HTR-8/SVneo (cell line): ENCODE measurements at regions not wholly inside any gene's neighbourhood (a gene's known extent, or its start where the extent isn't known, plus 50 kb on each side); places are given as distances from the start of the nearest gene placed in this dataset.

Experiments used
- DNase-seq: peaks from one replicate; pipeline ENCODE4 v3.0.0; 2011; ENCODE audit warnings: low spot score, mixed read lengths; ENCODE audit not compliant: insufficient read length
- FAIRE-seq: peaks from 2 replicates; lab custom pipeline; 2011; peaks lifted over from hg19 to GRCh38; lab: Jason Lieb, UNC

DNA sequence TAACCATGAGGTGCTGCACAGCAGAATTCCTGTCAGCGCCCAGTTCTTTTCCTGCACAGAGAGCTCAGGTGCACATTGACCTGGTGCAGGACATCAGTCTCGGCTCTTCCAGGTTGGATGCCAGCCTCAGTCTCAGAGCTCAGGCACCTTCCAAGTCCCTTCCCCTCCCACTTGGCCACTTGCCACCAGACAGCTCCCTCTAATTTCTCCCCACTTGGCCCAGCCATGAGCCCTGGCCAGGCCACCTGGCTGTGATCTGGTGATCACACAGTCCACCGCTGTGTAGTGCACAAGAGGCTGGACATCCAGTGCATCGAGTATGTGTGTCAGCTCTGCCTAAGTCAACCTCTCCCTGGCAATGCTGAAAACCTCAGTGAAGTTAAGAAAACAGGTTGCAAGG lies 336.6 kb upstream of the MYT1L start:
- DNase-seq (no peak), FAIRE-seq (no peak)

DNA sequence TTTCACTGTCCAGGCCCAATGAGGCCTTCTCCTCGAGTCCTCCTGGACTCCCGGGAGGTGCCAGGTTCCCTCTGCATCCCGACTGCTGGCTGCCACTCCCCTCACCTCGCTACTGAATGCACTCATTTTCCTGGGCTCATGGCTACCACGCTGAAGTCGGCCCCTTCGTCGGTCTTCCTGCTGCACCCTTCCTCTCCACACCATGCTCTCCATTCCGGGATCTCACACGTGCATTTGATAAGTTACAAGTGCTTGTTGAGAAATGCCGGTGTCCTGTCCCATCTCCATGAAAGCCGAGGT lies 334.7 kb upstream of the MYT1L start:
- FAIRE-seq (no peak), DNase-seq (no peak)

DNA sequence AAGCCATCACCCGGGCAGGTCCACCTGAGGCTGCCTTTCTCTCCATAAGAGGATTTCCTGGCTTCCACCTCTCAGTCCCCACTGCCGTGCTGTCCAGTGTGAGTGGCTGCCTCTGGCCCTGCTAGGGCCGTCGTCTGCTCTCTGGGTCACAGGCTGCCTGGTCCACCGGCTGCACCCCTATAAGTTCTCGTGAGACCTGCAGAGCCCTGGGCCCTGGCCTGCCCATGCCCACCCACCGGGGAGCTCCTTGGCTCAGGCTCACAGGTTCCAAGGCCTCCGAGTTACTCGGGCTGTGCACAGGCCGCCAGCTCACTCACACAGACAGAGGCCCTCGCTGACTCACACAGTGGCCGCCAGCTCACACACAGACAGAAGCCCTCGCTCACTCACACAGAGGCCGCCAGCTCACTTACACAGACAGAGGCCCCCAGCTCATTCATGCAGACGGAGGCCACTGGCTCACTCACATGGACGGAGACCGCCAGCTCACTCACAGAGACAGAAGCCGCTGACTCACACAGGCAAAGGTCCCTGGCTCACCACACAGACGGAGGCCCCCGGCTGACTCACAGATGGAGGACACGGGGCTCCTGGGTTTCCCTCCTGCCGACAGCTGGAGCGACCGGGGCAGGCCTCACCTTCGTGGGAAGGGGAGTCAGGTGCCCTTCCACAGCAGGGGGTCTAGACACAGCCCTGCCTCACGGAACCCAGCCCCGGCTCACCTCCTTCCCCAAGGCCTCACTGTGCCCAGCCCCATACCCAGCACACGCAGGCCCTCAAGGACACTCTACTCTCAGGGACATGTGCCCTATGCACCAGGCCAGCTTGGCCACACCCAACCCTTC lies 334.1 kb upstream of the MYT1L start:
- DNase-seq (peak; percentile 45), FAIRE-seq (no peak)

DNA sequence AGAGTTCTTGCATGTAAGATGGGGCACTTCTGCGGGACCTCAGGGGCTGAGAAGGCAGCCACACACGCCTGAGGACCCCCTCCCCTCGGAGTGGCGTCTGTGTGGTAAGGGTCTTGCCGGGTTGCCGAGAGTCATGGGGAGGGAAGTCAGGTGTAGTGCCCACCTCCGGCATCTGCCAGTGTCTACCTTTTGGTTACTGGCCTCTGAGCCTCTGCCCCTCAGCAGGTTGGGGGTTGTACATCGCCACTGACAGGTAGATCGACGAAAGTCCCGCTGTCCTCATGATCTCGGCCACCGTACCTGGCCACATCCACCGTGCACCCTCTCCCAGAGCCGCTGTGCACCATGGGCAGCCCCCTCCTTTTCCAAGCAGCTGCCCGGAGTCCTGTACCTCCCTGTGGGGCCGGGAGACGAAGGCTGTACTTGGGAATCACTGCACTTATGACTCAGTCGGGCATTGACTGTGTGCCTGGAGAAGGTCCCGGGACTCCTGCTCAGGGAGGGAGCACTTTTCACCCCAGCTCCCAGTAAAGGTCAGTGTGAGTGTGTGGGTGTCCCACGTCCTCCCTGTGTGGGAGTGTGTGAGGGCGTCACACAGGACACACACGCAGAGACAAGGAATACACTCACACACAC lies 332.4 kb upstream of the MYT1L start:
- no peak for DNase-seq

DNA sequence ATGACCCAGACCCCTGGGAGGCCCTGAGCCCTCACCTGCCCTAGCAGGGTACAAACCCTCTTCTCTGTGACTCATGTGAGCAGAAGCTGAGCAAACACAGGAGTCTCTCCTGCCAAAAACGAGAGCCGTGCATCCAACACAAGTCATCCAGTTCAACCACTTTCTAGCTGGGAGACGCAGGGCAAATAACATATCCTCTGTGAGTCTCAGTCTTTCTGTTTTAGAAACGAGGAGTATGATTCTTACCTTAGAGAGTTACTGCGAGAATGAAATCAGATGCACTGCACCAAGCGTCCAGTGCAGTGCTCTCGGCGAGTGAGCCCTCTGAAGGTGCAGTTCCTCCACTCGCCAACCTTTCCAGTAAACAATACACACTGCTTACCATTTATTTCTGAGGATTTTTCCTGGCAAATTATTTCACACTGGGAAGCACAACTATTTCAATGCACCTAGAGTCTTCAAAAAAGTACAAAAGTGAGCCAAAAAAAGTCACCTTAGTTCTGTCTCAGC lies 331.8 kb upstream of the MYT1L start:
- peak; percentile 9 for FAIRE-seq
- DNase-seq = no peak

More for the DNA sequence above, 332.4 kb upstream of the MYT1L start:
- FAIRE-seq = no peak

DNA sequence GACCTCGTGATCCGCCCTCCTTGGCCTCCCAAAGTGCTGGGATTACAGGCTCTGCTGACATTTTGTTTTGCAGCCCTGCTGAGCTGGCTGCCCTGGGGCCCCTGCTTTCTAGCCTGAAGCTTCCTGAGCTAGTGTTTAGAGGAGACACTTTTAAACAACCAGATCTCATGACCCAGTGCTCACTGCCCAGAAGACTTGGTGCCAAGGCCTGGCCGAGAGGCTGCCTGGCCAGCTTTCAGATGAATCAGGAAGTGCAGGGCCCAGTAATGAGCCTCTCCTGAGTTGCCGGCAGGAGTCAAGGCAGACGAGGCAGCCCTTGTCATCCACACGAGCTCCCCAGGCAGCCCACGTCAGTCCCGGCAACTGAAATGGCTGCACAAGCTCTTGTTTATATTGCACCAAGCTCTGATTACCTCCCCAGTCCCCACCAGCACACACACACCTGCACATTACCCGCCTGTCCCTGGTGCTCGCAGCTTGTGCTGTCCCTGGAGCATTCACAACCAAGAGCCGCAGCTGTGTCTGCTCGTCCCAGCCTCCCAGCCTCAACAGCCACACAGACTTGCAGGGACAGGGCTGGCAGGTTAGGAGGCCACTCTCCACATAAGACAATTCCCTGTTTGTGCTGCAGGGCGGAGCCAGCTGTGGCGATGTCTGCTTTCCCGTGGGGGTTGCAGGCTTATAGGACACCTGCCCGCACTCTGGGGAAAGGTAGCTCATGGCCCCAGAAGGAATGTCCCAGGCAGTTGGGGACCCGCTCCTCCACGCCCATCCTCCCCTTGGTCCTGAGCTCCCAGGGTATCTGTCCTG lies 331.2 kb upstream of the MYT1L start:
- FAIRE-seq = no peak

DNA sequence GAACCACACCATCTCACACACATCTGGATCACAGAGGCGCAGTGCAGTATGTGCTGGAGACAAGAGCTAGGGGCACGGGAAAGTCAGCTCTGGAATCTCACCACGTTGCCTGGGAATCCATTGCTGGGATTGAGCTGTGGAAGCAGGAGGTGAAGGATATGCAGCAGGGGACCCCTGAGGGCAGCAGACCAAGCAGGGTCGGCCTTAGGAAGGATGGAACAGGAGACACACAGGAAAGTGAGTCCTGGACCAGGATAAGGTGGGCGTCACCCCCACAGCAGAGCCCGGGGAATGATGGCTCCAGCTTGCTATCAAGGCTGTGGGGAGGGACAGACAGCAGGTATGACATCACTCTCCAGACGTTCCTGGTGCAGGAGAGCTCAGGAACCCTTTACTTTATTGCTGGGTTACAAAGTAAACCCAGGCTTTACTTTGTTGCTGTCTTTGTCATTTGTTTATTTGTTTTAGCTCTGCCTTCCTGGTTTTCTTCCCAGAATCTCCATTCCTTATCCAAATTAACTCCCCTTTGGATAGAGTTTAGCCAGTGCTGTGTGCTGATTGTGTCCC lies 329.8 kb upstream of the MYT1L start:
- no peak for DNase-seq
- FAIRE-seq = no peak

More for the DNA sequence above, 331.2 kb upstream of the MYT1L start:
- no peak for DNase-seq

DNA sequence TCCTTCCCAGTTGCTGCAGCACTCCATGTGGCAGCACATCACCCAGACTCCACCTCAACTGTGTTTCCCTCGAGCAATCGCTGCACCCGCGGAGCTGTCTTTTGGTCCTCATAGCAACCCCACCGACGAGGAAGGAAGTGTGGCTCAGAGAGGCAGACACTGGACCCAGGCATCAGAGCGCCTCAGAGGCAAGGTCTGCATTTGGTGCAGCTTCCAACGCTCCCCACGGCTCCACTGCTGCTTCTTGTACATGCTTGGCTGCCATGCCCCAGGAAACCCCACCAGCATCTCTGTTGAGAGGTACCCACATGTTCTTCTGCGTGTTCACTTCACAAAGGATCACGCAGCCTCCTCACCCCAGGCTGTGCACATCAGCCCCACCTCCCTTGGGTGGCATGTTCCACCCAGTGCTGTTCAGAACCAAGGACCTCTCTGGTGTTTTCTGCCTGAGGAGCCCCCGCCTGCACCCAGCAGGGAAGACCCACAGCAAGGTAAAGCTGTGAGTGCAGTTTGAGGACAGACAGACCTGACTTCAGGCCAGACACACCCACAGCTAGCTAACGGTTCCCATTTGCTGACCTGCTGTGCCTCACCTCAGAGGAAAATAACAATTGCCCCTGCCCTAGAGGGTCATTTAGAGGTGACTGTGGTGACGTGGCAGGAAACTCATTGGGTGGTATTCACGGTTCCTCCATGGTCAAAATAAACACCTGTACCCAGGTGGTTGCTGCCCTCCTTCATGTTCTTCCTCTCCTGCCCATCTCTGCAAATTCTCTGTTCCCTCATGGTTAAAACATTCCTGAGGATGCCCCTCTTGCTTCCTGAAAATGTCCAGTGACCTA lies 326.3 kb upstream of the MYT1L start:
- DNase-seq (no peak), FAIRE-seq (peak; percentile 20)

DNA sequence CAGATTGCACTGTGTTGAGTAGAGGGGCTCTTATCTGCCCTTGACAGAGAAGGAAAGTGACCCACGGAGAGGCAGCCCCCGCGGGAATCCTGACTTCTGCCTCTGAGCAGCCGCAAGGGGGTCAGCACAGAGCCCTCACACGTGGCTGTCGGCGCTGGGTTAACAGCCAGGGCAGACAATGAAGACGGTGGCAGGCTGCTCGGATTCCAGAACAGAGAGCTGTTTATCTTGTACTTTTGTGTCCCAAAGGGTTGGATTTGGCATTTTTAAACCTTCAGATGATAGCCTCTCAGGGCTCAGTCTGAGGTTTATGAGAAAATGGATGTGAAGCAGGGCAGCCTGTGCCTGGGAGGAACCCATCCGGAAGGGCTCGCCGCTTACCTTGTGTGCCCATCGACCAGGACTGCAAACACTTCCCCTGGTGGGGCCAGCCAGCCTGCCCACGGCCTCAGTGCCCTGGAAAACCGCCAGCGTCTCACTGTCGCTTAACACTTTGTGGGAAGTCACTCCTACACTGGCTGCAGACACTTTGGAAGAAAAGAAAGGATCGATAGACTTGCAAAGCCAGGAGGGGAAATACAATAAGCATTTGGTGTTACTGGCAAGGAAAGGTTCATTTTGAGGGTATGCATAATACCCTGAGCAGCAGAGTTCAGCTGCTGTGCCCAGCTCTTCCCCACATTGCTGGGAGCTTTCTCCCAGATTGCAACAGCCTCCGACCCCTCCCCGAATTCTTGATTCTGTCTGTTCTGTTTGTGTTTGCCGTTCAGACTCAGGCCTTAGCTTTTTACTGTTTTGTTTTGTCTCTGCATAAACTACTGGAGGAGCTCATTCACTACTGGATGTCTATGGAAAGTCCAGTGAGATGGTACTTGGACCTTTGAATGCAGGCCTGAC lies 325.3 kb upstream of the MYT1L start:
- no peak for FAIRE-seq
- DNase-seq = no peak

DNA sequence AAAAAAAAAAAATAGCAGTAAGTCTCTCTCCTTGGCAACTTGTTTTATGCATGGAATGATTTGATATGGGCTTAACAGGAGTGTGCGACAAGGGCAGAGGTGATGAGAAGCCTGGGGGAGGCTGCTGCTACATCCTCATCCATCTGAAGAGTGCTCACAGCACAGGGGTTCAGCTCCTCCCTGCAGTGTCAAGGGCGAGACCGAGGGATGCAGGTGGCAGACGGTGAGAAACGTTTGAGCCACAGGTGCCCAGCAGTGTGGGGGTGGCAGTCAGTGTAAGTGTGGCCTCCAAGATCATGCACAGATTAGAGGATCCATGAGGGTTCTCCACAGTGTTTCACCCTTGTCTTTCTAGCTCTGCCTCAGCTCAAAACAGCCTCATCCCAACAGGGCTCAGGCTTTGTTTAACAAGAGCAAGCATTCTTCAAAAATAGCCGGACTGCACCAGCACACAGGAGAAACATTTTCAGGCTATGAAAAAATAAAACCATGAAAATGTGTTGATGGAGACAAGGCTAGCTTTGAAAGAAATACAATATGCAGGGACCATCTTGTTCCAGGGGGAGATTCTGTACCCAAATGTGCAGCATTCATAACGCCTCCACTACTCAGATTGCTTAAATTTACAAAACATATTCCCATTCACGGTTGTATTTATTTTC lies 324.5 kb upstream of the MYT1L start:
- no peak for DNase-seq
- FAIRE-seq = no peak

DNA sequence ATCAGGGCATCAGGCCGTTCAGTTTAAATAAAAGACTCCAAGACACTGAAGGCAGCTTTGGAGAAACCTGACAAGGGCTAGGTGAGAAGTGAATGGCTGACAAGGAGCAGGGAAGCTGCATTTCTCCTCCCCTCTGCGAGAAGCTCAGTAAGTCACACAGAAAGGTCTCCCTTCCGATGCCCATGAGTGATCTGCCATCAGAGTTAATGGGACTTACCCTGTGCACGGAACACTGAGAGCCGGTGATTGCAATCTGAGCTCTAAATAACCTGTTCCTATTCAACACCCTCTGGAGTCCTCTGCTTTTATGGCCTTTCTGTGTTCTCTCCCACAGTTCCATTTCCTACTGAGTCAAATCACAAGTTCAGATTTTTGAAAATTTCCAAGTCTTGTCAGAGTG lies 322.2 kb upstream of the MYT1L start:
- no peak for FAIRE-seq

DNA sequence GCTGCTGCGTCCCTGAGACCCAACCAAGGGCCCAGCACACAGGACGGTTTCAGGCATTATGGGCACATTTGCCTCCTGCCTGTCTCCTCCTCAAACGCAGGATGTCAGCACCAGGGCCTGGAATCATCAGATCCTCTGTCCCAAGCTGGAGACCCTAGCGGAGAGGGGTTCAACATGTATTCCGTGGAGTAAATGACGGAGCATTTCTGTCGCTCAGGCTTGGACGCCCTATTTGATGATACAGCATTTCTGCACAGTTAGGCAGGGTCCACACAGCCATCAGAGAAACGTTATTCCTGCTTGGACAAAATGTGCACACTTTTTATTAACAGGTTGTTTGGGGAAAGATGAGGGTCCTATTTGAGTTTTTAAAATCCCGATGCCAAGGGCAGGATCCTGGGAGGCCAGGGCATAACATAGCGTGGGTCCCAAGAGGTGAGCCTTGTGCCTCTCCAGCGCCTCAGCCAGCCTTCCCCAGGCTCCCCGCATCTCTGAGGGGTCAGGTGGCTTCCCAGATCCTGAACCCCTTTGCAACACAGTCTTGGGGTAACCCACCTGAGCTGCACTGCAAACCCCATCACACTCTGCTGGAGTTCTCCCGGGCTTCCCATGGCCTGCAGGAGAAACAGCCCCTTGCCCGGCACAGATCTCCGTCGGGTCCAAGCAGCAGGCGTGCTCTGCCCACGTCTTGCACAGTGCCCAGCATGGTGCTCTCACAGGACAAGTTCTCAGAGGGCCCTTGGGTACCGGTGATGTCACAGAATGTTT lies 319.7 kb upstream of the MYT1L start:
- DNase-seq (no peak), FAIRE-seq (no peak)

More for the DNA sequence above, 322.2 kb upstream of the MYT1L start:
- DNase-seq = no peak

DNA sequence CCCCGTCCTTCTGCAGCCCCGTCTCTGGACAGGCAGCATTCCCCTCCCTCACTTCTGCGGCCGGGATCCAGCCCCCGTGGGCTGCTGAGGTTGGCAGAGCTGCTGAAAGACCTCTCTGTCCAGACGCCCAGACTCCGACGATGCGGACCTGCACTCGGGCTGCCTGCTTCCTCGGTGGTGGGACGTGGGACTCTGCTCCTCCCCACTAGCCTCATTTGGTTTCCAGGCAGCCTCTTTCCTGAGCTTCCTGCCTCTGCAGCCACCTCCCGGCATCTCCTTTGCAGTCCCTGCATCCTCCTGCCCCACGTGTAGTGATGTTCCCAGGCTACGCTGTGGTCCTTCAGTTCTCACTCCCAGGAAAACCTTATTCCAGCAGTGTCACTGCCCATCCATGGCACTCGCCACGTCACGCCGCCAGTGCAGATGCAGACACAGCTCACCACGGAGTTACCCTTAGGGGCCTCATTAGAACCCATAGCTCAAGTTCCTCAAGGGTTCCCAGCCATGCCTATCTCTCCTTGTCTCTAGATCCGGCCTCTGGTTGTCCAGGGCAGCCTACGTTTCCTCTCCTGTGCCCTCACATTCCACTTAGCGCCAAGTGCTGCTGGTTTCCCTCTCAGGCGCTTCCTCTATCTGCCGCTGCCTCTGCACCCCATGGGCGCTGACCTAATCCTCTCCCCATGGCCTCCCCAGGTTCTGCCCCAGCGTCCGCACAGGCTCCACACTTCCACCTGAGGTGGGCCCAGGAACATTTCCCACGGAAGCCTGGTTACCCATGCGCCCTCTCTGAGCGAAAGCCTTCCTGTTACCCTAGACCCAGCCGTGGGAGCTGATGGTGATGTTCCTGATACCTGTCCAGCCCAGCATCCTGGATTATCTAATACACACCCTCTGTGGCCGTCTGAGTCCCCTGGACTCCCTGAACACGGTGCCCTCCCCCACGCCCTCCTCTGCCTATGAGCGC lies 318.3 kb upstream of the MYT1L start:
- no peak for DNase-seq
- FAIRE-seq = no peak

DNA sequence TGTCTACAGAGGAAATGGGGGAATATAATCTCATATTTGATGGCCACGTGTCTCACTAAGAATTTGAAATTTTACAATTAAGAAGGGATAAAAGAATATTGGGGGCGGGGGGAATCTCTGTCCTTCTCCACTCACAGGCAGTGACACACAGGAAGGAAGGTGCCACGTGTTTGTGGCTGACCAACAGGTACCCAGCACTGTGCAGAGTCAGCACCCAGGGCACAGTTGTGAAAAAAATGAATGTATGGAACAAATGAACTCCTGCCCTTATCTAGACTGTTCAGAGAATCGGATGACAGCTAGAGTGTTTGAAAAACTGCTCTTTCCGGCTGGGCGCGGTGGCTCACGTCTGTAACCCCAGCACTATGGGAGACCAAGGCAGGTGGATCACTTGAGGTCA lies 317.0 kb upstream of the MYT1L start:
- no peak for FAIRE-seq
- no peak for DNase-seq

DNA sequence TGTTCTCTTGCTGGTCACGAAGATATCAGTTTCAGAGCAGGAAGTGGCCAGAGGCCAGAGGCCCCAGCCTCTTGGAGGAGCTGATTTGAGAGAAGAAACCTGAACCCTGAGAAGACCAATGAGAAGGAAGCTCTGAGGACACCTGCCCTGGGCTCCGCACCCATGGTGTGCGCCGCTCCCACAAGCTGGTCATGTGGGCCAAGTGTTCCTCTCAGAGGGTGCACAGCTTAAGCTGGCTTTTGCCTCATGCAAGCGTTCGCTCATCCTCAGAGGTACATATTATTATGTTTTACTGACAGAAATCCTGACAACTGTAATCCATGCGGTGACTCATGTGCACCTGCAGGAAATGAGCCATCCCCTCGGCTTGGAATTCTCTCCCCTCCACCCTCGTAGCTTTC lies 316.1 kb upstream of the MYT1L start:
- peak; percentile 37 for DNase-seq
- FAIRE-seq = no peak

DNA sequence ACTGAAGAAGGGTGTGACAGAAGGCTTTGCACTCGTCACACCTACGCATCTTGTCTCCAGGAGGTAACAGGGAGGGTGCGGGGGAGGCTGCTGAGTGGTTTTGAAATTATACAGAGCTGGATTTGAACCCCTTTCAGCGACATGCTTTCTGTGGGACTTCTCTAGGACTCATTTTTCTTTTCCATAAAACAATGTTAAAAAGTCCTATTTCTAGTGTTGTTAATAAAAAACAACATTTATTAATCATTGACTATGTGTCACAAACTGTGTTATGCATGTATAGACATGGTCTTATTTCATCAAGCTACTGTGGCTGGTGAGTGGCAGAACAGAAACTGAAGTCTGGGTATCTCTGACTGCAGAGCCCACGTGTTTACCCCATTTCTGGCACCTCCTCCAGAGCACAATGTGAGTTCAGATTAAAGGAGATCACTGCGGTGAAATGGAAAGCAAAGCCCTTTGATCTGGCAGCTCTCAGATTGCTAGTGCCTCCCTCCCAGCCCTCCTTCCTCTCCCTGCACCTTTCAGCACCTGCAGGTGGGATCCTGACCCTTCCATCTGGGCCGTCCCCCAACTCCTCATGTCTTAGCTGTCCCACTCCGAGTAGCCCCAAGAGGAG lies 315.5 kb upstream of the MYT1L start:
- FAIRE-seq = no peak
- DNase-seq = no peak
